ENCODE measurements at regions not wholly inside any gene's neighbourhood (a gene's known extent, or its start where the extent isn't known, plus 50 kb on each side); places are given as distances from the start of the nearest gene placed in this dataset.
A peak's percentile ranks its signal among the peaks of the same experiment; 100 is the strongest.

GRCh38 chr3:61311044-61311443, 59.8 kb upstream of the FHIT start:
- Histone ChIP-seq H3K27me3 (ENCODE audit: control insufficient read depth in 3 of 3, insufficient read depth in 3 of 3, low read length in 3 of 3) (no peaks in the 10 kb centered on the region), H3K4me1 (ENCODE audit: control insufficient read depth in 3 of 3, insufficient read depth in 2 of 3, low read depth in 1 of 3, low read length in 2 of 3) (no peaks in the 10 kb centered on the region), H3K36me3 (ENCODE audit: control insufficient read depth in 3 of 3, insufficient read depth in 2 of 3, low read depth in 1 of 3, low read length in 3 of 3) (no peaks in the 10 kb centered on the region), H3K4me3 (ENCODE audit: low read depth in 1 of 3, low read length in 3 of 3) (no peak overlapping the region), H3K9me3 (ENCODE audit: control insufficient read depth in 2 of 2, insufficient read depth in 1 of 2, low read depth in 1 of 2, low read length in 1 of 2) (no peaks in the 10 kb centered on the region), H3K27ac (ENCODE audit: low read depth in 1 of 3, low read length in 2 of 3) (no peak overlapping the region)
- no peak for FAIRE-seq
- DNase-seq: no peak
- WGBS, 3 donors: 80 to 88% (median 83%) methylated on average over 2 of the region's 2 CpGs

- FAIRE-seq: no peak
- Histone ChIP-seq H3K9me3 (ENCODE audit: control insufficient read depth in 2 of 2, insufficient read depth in 1 of 2, low read depth in 1 of 2, low read length in 1 of 2) (no peaks in the 10 kb centered on the region), H3K4me1 (ENCODE audit: control insufficient read depth in 3 of 3, insufficient read depth in 2 of 3, low read depth in 1 of 3, low read length in 2 of 3) (no peaks in the 10 kb centered on the region), H3K36me3 (ENCODE audit: control insufficient read depth in 3 of 3, insufficient read depth in 2 of 3, low read depth in 1 of 3, low read length in 3 of 3) (no peaks in the 10 kb centered on the region), H3K27me3 (ENCODE audit: control insufficient read depth in 3 of 3, insufficient read depth in 3 of 3, low read length in 3 of 3) (no peaks in the 10 kb centered on the region), H3K27ac (ENCODE audit: low read depth in 1 of 3, low read length in 2 of 3) (no peak overlapping the region), H3K4me3 (ENCODE audit: low read depth in 1 of 3, low read length in 3 of 3) (no peak overlapping the region)
- WGBS, 3 donors: 30 to 47% (median 37%) methylated on average over 3 of the region's 3 CpGs
- peak in 1 of 2 donors; percentile 20 for DNase-seq
Observed at GRCh38 chr3:61315871-61316270, 64.6 kb upstream of the FHIT start.

GRCh38 chr3:61323094-61323493, 71.8 kb upstream of the FHIT start:
- FAIRE-seq (no peak), DNase-seq (no peak)
- Histone ChIP-seq H3K4me3 (ENCODE audit: low read depth in 1 of 3, low read length in 3 of 3) (no peak overlapping the region), H3K27ac (ENCODE audit: low read depth in 1 of 3, low read length in 2 of 3) (no peak overlapping the region), H3K27me3 (ENCODE audit: control insufficient read depth in 3 of 3, insufficient read depth in 3 of 3, low read length in 3 of 3) (no peaks in the 10 kb centered on the region), H3K9me3 (ENCODE audit: control insufficient read depth in 2 of 2, insufficient read depth in 1 of 2, low read depth in 1 of 2, low read length in 1 of 2) (no peaks in the 10 kb centered on the region), H3K36me3 (ENCODE audit: control insufficient read depth in 3 of 3, insufficient read depth in 2 of 3, low read depth in 1 of 3, low read length in 3 of 3) (no peaks in the 10 kb centered on the region), H3K4me1 (ENCODE audit: control insufficient read depth in 3 of 3, insufficient read depth in 2 of 3, low read depth in 1 of 3, low read length in 2 of 3) (no peaks in the 10 kb centered on the region)
- 62 to 66% (median 64%) methylated on average over 3 of the region's 3 CpGs for whole genome bisulfite sequencing, 3 donors

- no peak overlapping the region for H3K27ac ChIP-seq (ENCODE audit: low read depth in 1 of 3, low read length in 2 of 3)
- no peak overlapping the region for H3K4me3 ChIP-seq (ENCODE audit: low read depth in 1 of 3, low read length in 3 of 3)
- peaks cover 0 to 6% (median 0%) of the 10 kb centered on the region in 3 donors for H3K27me3 ChIP-seq (ENCODE audit: control insufficient read depth in 3 of 3, insufficient read depth in 3 of 3, low read length in 3 of 3)
- no peaks in the 10 kb centered on the region for H3K4me1 ChIP-seq (ENCODE audit: control insufficient read depth in 3 of 3, insufficient read depth in 2 of 3, low read depth in 1 of 3, low read length in 2 of 3)
- 89 to 92% (median 91%) methylated on average over 5 of the region's 5 CpGs for WGBS, 3 donors
- no peaks in the 10 kb centered on the region for H3K9me3 ChIP-seq (ENCODE audit: control insufficient read depth in 2 of 2, insufficient read depth in 1 of 2, low read depth in 1 of 2, low read length in 1 of 2)
- DNase-seq (no peak), FAIRE-seq (no peak)
- no peaks in the 10 kb centered on the region for H3K36me3 ChIP-seq (ENCODE audit: control insufficient read depth in 3 of 3, insufficient read depth in 2 of 3, low read depth in 1 of 3, low read length in 3 of 3)
Observed at GRCh38 chr3:61331929-61332552, 80.8 kb upstream of the FHIT start.

GRCh38 chr3:61333192-61333961, 82.1 kb upstream of the FHIT start:
- no peaks in the 10 kb centered on the region for H3K9me3 ChIP-seq (ENCODE audit: control insufficient read depth in 2 of 2, insufficient read depth in 1 of 2, low read depth in 1 of 2, low read length in 1 of 2)
- no peak for DNase-seq
- 57 to 70% (median 66%) methylated on average over 7 of the region's 7 CpGs for WGBS, 3 donors
- FAIRE-seq: no peak
- no peak overlapping the region for H3K4me3 ChIP-seq (ENCODE audit: low read depth in 1 of 3, low read length in 3 of 3)
- no peak overlapping the region for H3K27ac ChIP-seq (ENCODE audit: low read depth in 1 of 3, low read length in 2 of 3)
- H3K36me3 ChIP-seq (ENCODE audit: control insufficient read depth in 3 of 3, insufficient read depth in 2 of 3, low read depth in 1 of 3, low read length in 3 of 3): no peaks in the 10 kb centered on the region
- peaks cover 0 to 6% (median 0%) of the 10 kb centered on the region in 3 donors for H3K27me3 ChIP-seq (ENCODE audit: control insufficient read depth in 3 of 3, insufficient read depth in 3 of 3, low read length in 3 of 3)
- H3K4me1 ChIP-seq (ENCODE audit: control insufficient read depth in 3 of 3, insufficient read depth in 2 of 3, low read depth in 1 of 3, low read length in 2 of 3): no peaks in the 10 kb centered on the region

GRCh38 chr3:61334783-61335182, 83.5 kb upstream of the FHIT start:
- WGBS, 3 donors: 68 to 83% (median 83%) methylated on average over 2 of the region's 2 CpGs
- Histone ChIP-seq H3K9me3 (ENCODE audit: control insufficient read depth in 2 of 2, insufficient read depth in 1 of 2, low read depth in 1 of 2, low read length in 1 of 2) (no peaks in the 10 kb centered on the region), H3K27ac (ENCODE audit: low read depth in 1 of 3, low read length in 2 of 3) (no peak overlapping the region), H3K27me3 (ENCODE audit: control insufficient read depth in 3 of 3, insufficient read depth in 3 of 3, low read length in 3 of 3) (peaks cover 0 to 6% (median 0%) of the 10 kb centered on the region in 3 donors), H3K36me3 (ENCODE audit: control insufficient read depth in 3 of 3, insufficient read depth in 2 of 3, low read depth in 1 of 3, low read length in 3 of 3) (no peaks in the 10 kb centered on the region), H3K4me3 (ENCODE audit: low read depth in 1 of 3, low read length in 3 of 3) (no peak overlapping the region), H3K4me1 (ENCODE audit: control insufficient read depth in 3 of 3, insufficient read depth in 2 of 3, low read depth in 1 of 3, low read length in 2 of 3) (no peaks in the 10 kb centered on the region)
- FAIRE-seq (no peak), DNase-seq (no peak)

- no peak for DNase-seq
- Histone ChIP-seq H3K27ac (ENCODE audit: low read depth in 1 of 3, low read length in 2 of 3) (no peak overlapping the region), H3K4me3 (ENCODE audit: low read depth in 1 of 3, low read length in 3 of 3) (no peak overlapping the region), H3K9me3 (ENCODE audit: control insufficient read depth in 2 of 2, insufficient read depth in 1 of 2, low read depth in 1 of 2, low read length in 1 of 2) (no peaks in the 10 kb centered on the region), H3K4me1 (ENCODE audit: control insufficient read depth in 3 of 3, insufficient read depth in 2 of 3, low read depth in 1 of 3, low read length in 2 of 3) (no peaks in the 10 kb centered on the region), H3K36me3 (ENCODE audit: control insufficient read depth in 3 of 3, insufficient read depth in 2 of 3, low read depth in 1 of 3, low read length in 3 of 3) (no peaks in the 10 kb centered on the region), H3K27me3 (ENCODE audit: control insufficient read depth in 3 of 3, insufficient read depth in 3 of 3, low read length in 3 of 3) (no peaks in the 10 kb centered on the region)
- no peak for FAIRE-seq
- 79 to 84% (median 83%) methylated on average over 7 of the region's 7 CpGs for WGBS, 3 donors
Observed at GRCh38 chr3:61340931-61341461, 89.7 kb upstream of the FHIT start.

- H3K4me1 ChIP-seq (ENCODE audit: control insufficient read depth in 3 of 3, insufficient read depth in 2 of 3, low read depth in 1 of 3, low read length in 2 of 3): no peaks in the 10 kb centered on the region
- H3K36me3 ChIP-seq (ENCODE audit: control insufficient read depth in 3 of 3, insufficient read depth in 2 of 3, low read depth in 1 of 3, low read length in 3 of 3): no peaks in the 10 kb centered on the region
- DNase-seq: no peak
- H3K27me3 ChIP-seq (ENCODE audit: control insufficient read depth in 3 of 3, insufficient read depth in 3 of 3, low read length in 3 of 3): no peaks in the 10 kb centered on the region
- H3K9me3 ChIP-seq (ENCODE audit: control insufficient read depth in 2 of 2, insufficient read depth in 1 of 2, low read depth in 1 of 2, low read length in 1 of 2): no peaks in the 10 kb centered on the region
- no peak overlapping the region for H3K27ac ChIP-seq (ENCODE audit: low read depth in 1 of 3, low read length in 2 of 3)
- H3K4me3 ChIP-seq (ENCODE audit: low read depth in 1 of 3, low read length in 3 of 3): no peak overlapping the region
- FAIRE-seq: no peak
Observed at GRCh38 chr3:61343543-61343942, 92.3 kb upstream of the FHIT start.
